SK-N-SH treated with all-trans-retinoic acid at 6 μM for 48 hours (cell line): ENCODE measurements at regions not wholly inside any gene's neighbourhood (a gene's known extent, or its start where the extent isn't known, plus 50 kb on each side); places are given as distances from the start of the nearest gene placed in this dataset.

ENCODE experiments used
- ISL1 ChIP-seq: fragments of 250-450 bp; sonication (Bioruptor Pico); IDR thresholded peaks from 2 replicates; pipeline ENCODE4 v2.1.2; 2022; ENCODE audit warnings: mild to moderate bottlenecking, moderate library complexity
- PPARA ChIP-seq: fragments of 250-450 bp; sonication (Bioruptor Pico); IDR thresholded peaks from 2 replicates; pipeline ENCODE4 v1.5.0; 2020; ENCODE audit warnings: mild to moderate bottlenecking, borderline replicate concordance
- TOX ChIP-seq: fragments of 250-450 bp; sonication (Bioruptor Pico); IDR thresholded peaks from 2 replicates; pipeline ENCODE4 v1.8.0; 2021; ENCODE audit warnings: mild to moderate bottlenecking, moderate library complexity, borderline replicate concordance
- ZFP3 ChIP-seq: fragments of 250-450 bp; sonication (Bioruptor Pico); IDR thresholded peaks from 2 replicates; pipeline ENCODE4 v1.5.0; 2020; ENCODE audit warnings: mild to moderate bottlenecking, moderate library complexity
- ZFP30 ChIP-seq: fragments of 450-650 bp; formaldehyde crosslinking; IDR thresholded peaks from 2 replicates; pipeline ENCODE4 v1.5.0; 2022; ENCODE audit warnings: mild to moderate bottlenecking, moderate library complexity
- TF ChIP-seq, protein P1 (sequence below): fragments of 250-450 bp; sonication (Bioruptor Pico); IDR thresholded peaks from 2 replicates; pipeline ENCODE4 v1.8.0; 2020; ENCODE audit warnings: mild to moderate bottlenecking, moderate library complexity, borderline replicate concordance

DNA sequence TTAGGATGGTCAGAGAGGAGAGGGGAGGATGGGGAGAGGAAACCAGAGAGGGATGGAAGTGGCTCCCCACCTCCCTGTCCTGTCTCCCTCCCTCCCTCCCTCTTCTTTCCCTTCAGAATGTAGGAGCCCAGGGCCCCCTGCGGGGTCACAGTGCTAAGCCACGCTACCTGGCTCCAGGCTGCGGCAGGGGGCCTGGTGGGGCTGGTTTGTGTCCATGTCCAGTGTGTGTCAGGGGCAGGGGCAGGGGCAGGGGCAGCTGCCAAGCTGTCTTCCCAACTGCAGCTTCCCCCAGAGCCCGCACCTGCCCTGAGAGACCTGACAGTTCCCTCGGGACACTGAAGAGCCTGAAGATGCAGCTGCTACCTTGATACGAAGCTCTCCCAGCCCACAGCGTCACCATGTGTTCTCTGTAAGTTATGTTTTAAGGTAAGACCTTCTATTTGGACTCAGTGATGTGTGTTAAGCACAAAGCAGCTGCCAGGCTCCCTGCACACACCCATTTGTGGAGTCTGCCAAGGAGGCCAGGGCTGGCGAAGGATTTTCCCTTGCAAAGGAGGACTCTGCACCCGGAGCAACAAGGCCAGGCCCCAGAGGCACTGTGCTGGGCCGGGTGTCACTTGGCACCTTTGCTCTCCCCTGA lies 121.8 kb upstream of the SMAD3 start:
- TF ChIP-seq ZFP3 (CRISPR knock-in tag), result no peak
- no peak for TF ChIP-seq ISL1 (CRISPR knock-in tag)
- TF ChIP-seq ZFP30, result no peak
- TF ChIP-seq TOX (CRISPR knock-in tag), result no peak
- TF ChIP-seq, protein P1, sequence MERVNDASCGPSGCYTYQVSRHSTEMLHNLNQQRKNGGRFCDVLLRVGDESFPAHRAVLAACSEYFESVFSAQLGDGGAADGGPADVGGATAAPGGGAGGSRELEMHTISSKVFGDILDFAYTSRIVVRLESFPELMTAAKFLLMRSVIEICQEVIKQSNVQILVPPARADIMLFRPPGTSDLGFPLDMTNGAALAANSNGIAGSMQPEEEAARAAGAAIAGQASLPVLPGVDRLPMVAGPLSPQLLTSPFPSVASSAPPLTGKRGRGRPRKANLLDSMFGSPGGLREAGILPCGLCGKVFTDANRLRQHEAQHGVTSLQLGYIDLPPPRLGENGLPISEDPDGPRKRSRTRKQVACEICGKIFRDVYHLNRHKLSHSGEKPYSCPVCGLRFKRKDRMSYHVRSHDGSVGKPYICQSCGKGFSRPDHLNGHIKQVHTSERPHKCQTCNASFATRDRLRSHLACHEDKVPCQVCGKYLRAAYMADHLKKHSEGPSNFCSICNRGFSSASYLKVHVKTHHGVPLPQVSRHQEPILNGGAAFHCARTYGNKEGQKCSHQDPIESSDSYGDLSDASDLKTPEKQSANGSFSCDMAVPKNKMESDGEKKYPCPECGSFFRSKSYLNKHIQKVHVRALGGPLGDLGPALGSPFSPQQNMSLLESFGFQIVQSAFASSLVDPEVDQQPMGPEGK (CRISPR knock-in tag), result no peak
- TF ChIP-seq PPARA (CRISPR knock-in tag), result no peak
